SK-N-SH treated with all-trans-retinoic acid at 6 μM for 48 hours (cell line): ENCODE measurements at regions not wholly inside any gene's neighbourhood (a gene's known extent, or its start where the extent isn't known, plus 50 kb on each side); places are given as distances from the start of the nearest gene placed in this dataset.

ENCODE experiments used
- BACH2 ChIP-seq: fragments of 250-450 bp; sonication (Bioruptor Pico); IDR thresholded peaks from 2 replicates; pipeline ENCODE4 v1.9.0; 2021; ENCODE audit warnings: mild to moderate bottlenecking, borderline replicate concordance
- CSDC2 ChIP-seq: fragments of 250-450 bp; sonication (Bioruptor Pico); IDR thresholded peaks from 2 replicates; pipeline ENCODE4 v1.5.0; 2020; ENCODE audit warnings: mild to moderate bottlenecking, moderate library complexity
- ISL1 ChIP-seq: fragments of 250-450 bp; sonication (Bioruptor Pico); IDR thresholded peaks from 2 replicates; pipeline ENCODE4 v2.1.2; 2022; ENCODE audit warnings: mild to moderate bottlenecking, moderate library complexity
- OSR1 ChIP-seq: fragments of 250-450 bp; sonication (Bioruptor Pico); IDR thresholded peaks from 2 replicates; pipeline ENCODE4 v1.8.0; 2022; ENCODE audit warnings: moderate library complexity, mild to moderate bottlenecking, inconsistent platforms
- ZC3H10 ChIP-seq: fragments of 250-450 bp; sonication (Bioruptor Pico); IDR thresholded peaks from 2 replicates; pipeline ENCODE4 v1.5.1; 2021; ENCODE audit warnings: mild to moderate bottlenecking, moderate library complexity
- ZFP30 ChIP-seq: fragments of 450-650 bp; formaldehyde crosslinking; IDR thresholded peaks from 2 replicates; pipeline ENCODE4 v1.5.0; 2022; ENCODE audit warnings: mild to moderate bottlenecking, moderate library complexity
- ZNF8 ChIP-seq: fragments of 450-650 bp; formaldehyde crosslinking; IDR thresholded peaks from 2 replicates; pipeline ENCODE4 v1.5.0; 2020; ENCODE audit warnings: mild to moderate bottlenecking, moderate library complexity
- TF ChIP-seq, protein P1 (sequence below): fragments of 250-450 bp; sonication (Bioruptor Pico); IDR thresholded peaks from 2 replicates; pipeline ENCODE4 v1.5.1; 2020; ENCODE audit warnings: low read depth, mild to moderate bottlenecking, moderate library complexity

DNA sequence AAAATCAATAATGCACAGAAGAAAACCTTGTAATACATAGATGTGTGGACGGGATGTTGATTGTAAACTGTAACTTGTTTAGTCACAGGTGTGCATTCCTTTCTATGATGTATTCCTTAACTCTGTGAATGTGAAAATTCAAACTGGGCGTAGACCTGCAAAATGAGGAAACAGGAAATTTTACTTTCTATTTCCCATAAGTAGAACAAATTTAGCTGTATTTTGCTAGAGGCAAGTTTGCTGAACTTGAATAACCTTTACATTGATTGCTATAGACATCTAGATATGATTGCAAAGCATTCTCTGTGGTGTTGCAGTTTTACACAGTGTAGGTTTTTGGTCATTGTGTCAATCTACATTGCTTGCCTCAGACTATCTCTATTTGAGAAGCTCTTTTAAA lies 368.4 kb upstream of the MAN1A1 start:
- TF ChIP-seq, protein P1, sequence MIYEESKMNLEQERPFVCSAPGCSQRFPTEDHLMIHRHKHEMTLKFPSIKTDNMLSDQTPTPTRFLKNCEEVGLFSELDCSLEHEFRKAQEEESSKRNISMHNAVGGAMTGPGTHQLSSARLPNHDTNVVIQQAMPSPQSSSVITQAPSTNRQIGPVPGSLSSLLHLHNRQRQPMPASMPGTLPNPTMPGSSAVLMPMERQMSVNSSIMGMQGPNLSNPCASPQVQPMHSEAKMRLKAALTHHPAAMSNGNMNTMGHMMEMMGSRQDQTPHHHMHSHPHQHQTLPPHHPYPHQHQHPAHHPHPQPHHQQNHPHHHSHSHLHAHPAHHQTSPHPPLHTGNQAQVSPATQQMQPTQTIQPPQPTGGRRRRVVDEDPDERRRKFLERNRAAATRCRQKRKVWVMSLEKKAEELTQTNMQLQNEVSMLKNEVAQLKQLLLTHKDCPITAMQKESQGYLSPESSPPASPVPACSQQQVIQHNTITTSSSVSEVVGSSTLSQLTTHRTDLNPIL (CRISPR knock-in tag) = no peak
- TF ChIP-seq CSDC2 (CRISPR knock-in tag) (no peak), ZFP30 (CRISPR knock-in tag) (no peak), ISL1 (CRISPR knock-in tag) (no peak), ZNF8 (CRISPR knock-in tag) (no peak), BACH2 (CRISPR knock-in tag) (no peak), OSR1 (CRISPR knock-in tag) (no peak), ZC3H10 (CRISPR knock-in tag) (no peak)
